GM23248 (cell line): ENCODE measurements at regions not wholly inside any gene's neighbourhood (a gene's known extent, or its start where the extent isn't known, plus 50 kb on each side); places are given as distances from the start of the nearest gene placed in this dataset.
"Not testable (repeated sequence)": the region's sequence is repeated elsewhere in the genome, so short reads cannot be mapped to it uniquely, and the experiment has no call there.

Source experiments
- EZH2 ChIP-seq: fragments of 200-600 bp; sonication (generic); IDR thresholded peaks from 2 replicates; pipeline ENCODE4 v1.6.1; 2018; ENCODE audit warnings: antibody characterized with exemption, mild to moderate bottlenecking; ENCODE audit not compliant: insufficient read depth, poor library complexity, severe bottlenecking
- EZH2phosphoT487 ChIP-seq: fragments of 200-600 bp; sonication (generic); IDR thresholded peaks from 2 replicates; pipeline ENCODE4 v1.6.1; 2018; ENCODE audit warnings: antibody characterized with exemption, moderate library complexity, mild to moderate bottlenecking, low read depth; ENCODE audit not compliant: insufficient read depth

DNA sequence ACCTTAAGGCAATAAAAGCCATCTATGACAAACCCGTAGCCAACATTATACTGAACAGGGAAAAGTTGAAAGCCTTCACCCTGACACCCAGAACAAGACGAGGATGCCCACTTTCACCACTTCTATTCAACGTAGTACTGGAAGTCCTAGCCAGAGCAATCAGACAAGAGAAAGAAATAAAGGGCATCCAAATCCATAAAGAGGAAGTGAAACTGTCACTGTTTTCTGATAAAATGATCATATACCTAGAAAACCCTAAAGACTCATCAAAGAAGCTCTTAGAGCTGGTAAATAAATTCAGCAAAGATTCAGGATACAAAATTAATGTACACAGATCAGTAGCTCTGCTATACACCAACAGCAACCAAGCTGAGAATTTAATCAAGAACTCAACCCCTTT lies 1561.9 kb upstream of the CELF4 start:
- not testable (repeated sequence) for TF ChIP-seq EZH2, EZH2phosphoT487
